ENCODE measurements at regions not wholly inside any gene's neighbourhood (a gene's known extent, or its start where the extent isn't known, plus 50 kb on each side); places are given as distances from the start of the nearest gene placed in this dataset.

DNA sequence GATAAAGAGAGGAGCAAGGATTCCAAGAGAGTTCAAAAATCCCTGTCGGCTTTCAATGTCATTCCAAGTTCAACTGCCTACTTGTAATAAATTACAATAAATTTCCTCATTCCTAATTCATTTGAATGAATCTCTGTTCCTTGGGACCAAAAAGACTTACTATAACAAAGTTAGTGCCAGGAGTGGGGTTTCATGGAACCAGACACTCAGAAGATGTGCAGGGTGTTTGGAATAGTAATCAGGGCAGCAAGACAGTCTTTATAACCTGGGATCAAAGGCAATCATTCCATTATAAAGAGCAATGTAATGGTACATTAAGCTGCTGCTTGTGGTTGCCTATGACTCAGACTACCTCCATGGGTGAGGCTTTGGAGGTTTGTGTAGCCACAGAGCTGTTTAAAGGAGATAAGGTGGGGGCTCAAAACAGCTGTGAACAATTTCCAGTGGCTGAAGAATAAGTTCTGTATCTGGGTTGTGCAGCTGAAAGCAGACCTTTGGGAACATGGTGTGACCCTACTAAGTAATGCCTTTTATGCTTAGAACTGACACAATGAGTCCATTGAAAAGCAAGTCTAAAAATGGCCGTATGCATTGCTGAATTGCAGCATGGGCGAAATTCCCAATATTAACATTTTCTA is 159.9 kb downstream of the LINC00237 start:
- intact Hi-C loops (cut with DNase I): no loop called here
- WGBS, 2 donors: 82 to 96% methylated on average over 3 of the region's 3 CpGs
- H3K27ac ChIP-seq: no peak overlapping the region

DNA sequence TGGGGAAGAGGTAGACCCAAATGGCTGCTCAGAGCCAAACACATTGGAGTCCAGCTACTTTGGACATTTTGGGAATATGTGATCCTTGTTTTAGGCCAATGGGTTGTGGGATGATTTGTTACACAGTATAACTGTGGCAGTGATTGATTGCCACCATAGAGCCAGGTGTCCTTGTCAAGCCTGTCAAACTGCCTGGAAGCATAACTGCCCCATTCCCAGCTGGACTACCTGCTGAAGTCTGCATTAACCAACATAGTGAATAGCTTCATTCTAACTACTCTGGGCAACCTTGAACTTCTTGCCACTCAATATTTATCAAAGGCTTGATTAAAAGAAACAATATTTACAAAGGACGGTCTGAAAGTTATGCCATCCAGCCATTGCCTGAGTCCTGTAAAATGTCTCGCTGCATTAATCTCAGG is 164.7 kb downstream of the LINC00237 start:
- 89 to 93% methylated on average over 2 of the region's 2 CpGs for whole genome bisulfite sequencing, 2 donors
- Histone ChIP-seq H3K36me3 (no peaks in the 10 kb centered on the region), H3K27me3 (no peaks in the 10 kb centered on the region), H3K4me3 (replicated peaks in 1 of 3) (no peak overlapping the region), H3K9me3 (no peaks in the 10 kb centered on the region), H3K27ac (no peak overlapping the region), H3K4me1 (no peaks in the 10 kb centered on the region)
- intact Hi-C loops (cut with DNase I): no loop called here
- DNase-seq: no peak
- TF ChIP-seq, protein P1, sequence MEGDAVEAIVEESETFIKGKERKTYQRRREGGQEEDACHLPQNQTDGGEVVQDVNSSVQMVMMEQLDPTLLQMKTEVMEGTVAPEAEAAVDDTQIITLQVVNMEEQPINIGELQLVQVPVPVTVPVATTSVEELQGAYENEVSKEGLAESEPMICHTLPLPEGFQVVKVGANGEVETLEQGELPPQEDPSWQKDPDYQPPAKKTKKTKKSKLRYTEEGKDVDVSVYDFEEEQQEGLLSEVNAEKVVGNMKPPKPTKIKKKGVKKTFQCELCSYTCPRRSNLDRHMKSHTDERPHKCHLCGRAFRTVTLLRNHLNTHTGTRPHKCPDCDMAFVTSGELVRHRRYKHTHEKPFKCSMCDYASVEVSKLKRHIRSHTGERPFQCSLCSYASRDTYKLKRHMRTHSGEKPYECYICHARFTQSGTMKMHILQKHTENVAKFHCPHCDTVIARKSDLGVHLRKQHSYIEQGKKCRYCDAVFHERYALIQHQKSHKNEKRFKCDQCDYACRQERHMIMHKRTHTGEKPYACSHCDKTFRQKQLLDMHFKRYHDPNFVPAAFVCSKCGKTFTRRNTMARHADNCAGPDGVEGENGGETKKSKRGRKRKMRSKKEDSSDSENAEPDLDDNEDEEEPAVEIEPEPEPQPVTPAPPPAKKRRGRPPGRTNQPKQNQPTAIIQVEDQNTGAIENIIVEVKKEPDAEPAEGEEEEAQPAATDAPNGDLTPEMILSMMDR (IDR thresholded peaks at IDR 0.05): no peak
- no peak for TF ChIP-seq POLR2A (IDR thresholded peaks at IDR 0.05)

More for the DNA sequence above, 159.9 kb downstream of the LINC00237 start:
- Histone ChIP-seq H3K4me3 (replicated peaks in 1 of 3) (no peak overlapping the region), H3K36me3 (no peaks in the 10 kb centered on the region), H3K9me3 (no peaks in the 10 kb centered on the region), H3K27me3 (no peaks in the 10 kb centered on the region), H3K4me1 (no peaks in the 10 kb centered on the region)
- no peak for TF ChIP-seq POLR2A (IDR thresholded peaks at IDR 0.05)
- TF ChIP-seq, protein P1 (IDR thresholded peaks at IDR 0.05): no peak
- DNase-seq: no peak

DNA sequence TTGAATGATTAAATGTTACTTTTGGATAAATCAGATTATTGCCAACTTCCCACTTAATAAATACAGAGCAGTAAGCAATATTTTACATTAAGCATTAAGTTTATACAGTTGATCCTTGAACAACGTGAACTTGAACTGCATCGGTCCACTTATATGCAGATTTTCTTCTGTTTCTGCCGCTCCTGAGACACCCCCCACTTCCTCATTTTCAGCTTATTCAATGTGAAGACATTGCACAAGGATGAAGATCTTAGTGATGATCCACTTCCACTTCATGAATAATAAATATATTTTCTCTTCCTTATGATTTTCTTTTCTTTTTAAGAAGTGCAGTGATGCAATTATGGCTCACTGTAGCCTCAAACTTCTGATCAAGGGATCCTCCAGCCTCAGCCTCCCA is 167.2 kb downstream of the LINC00237 start:
- H3K27me3 ChIP-seq: no peaks in the 10 kb centered on the region
- intact Hi-C loops (cut with DNase I): no loop called here
- WGBS, 2 donors: 86 to 87% methylated on average over 3 of the region's 3 CpGs

DNA sequence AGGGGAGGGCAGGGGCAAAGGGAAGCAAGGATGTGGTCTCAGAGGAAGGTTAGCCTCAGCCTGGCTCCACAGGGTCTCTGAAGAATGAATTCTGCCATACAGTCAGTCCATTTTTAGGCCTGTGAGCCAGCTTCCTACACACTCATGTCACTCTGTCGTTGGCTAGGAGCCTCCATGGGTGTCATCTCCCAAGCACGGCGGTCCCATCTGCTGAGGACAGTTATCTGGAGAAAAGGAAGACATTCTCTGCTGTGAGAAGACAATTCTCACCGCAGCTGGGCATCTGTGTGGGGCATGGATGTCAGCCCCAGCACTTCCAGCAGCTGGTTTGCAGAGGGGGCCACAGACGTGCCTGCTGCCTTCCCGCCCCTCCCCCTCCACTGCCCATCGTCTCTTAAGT is 167.6 kb downstream of the LINC00237 start:
- DNase-seq: no peak
- Histone ChIP-seq H3K36me3 (no peaks in the 10 kb centered on the region), H3K27ac (no peak overlapping the region), H3K4me1 (no peaks in the 10 kb centered on the region), H3K9me3 (no peaks in the 10 kb centered on the region), H3K4me3 (replicated peaks in 1 of 3) (no peak overlapping the region), H3K27me3 (no peaks in the 10 kb centered on the region)
- WGBS, 2 donors: 79 to 86% methylated on average over 7 of the region's 7 CpGs
- TF ChIP-seq, protein P1 (IDR thresholded peaks at IDR 0.05): no peak
- TF ChIP-seq POLR2A (IDR thresholded peaks at IDR 0.05): no peak
- intact Hi-C loops (cut with DNase I): no loop called here

More for the DNA sequence above, 167.2 kb downstream of the LINC00237 start:
- no peaks in the 10 kb centered on the region for H3K4me1 ChIP-seq
- no peaks in the 10 kb centered on the region for H3K36me3 ChIP-seq
- TF ChIP-seq, protein P1 (IDR thresholded peaks at IDR 0.05): no peak
- no peak for TF ChIP-seq POLR2A (IDR thresholded peaks at IDR 0.05)
- no peak overlapping the region for H3K4me3 ChIP-seq (replicated peaks in 1 of 3)
- H3K9me3 ChIP-seq: no peaks in the 10 kb centered on the region
- H3K27ac ChIP-seq: no peak overlapping the region
- no peak for DNase-seq

DNA sequence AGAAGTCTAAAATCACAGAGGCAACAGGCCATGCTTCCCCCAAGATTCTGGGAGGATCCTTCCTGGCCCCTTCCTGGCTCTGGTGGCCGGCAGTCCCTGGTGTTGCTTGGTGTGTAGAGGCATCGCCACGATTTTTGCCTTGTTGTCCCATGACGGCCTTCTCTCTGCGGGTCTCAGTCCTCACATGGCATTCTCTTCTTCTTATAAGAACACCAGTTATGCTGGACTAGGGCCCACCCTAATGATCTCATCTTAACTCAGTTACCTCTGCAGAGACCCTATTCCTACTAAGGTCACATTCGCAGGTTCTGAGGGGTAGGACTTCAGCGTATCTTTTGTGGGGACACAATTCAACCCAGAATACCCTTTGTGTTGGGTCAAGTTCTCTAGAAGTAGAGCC is 168.0 kb downstream of the LINC00237 start:
- TF ChIP-seq, protein P1 (IDR thresholded peaks at IDR 0.05): no peak
- no peak for TF ChIP-seq POLR2A (IDR thresholded peaks at IDR 0.05)
- Histone ChIP-seq H3K4me1 (no peaks in the 10 kb centered on the region), H3K36me3 (no peaks in the 10 kb centered on the region), H3K27ac (no peak overlapping the region), H3K4me3 (replicated peaks in 1 of 3) (no peak overlapping the region), H3K27me3 (no peaks in the 10 kb centered on the region), H3K9me3 (no peaks in the 10 kb centered on the region)
- WGBS, 2 donors: 95 to 97% methylated on average over 7 of the region's 7 CpGs
- no peak for DNase-seq
- intact Hi-C loops (cut with DNase I): no loop called here

Data from thyroid gland (tissue), 4 donors.